ENCODE measurements at regions not wholly inside any gene's neighbourhood (a gene's known extent, or its start where the extent isn't known, plus 50 kb on each side); places are given as distances from the start of the nearest gene placed in this dataset.
A peak's percentile ranks its signal among the peaks of the same experiment; 100 is the strongest.
"Not testable (repeated sequence)": the region's sequence is repeated elsewhere in the genome, so short reads cannot be mapped to it uniquely, and the experiment has no call there.

- H3K9me3 Mint-ChIP-seq, result peaks cover 13% of the 10 kb centered on the region
- peaks cover 20% of the 10 kb centered on the region for H3K27me3 Mint-ChIP-seq (ENCODE audit: insufficient read depth, low read depth)
- H3K4me3 Mint-ChIP-seq, result peak overlapping the region; percentile 75
- Histone ChIP-seq H3F3A (ENCODE audit: low read depth) (peaks cover 5% of the 10 kb centered on the region), H3K9ac (no peak overlapping the region), H3K9me3 (ENCODE audit: low read depth) (no peaks in the 10 kb centered on the region), H3K4me3 (peak overlapping the region; percentile 41), H3K4me1 (peaks cover 7% of the 10 kb centered on the region), H3K4me2 (peak overlapping the region; percentile 70), H2AFZ (replicated peaks) (peak overlapping the region; percentile 50), H4K20me1 (ENCODE audit: low read depth) (no peaks in the 10 kb centered on the region), H3K27me3 (peaks cover 65% of the 10 kb centered on the region), H3K79me2 (ENCODE audit: low read depth) (no peaks in the 10 kb centered on the region), H3K36me3 (no peaks in the 10 kb centered on the region), H3K27ac (no peak overlapping the region)
- no peak overlapping the region for H3K27ac Mint-ChIP-seq
- no peaks in the 10 kb centered on the region for H3K36me3 Mint-ChIP-seq
- TF ChIP-seq EZH2 (IDR thresholded peaks at IDR 0.05) (peak; percentile 66), EZH2phosphoT487 (IDR thresholded peaks at IDR 0.05) (peak; percentile 24), CTCF (IDR thresholded peaks at IDR 0.05) (no peak)
- H3K4me1 Mint-ChIP-seq, result peaks cover 10% of the 10 kb centered on the region
- peak; percentile 39 for DNase-seq (ENCODE audit: low spot score)
These were observed 50.5 kb upstream of the TUBA3D start for GRCh38 chr2:131425231-131425941.

- Histone ChIP-seq H3K27me3 (peaks cover 65% of the 10 kb centered on the region), H3K4me1 (peaks cover 13% of the 10 kb centered on the region), H3K4me3 (peak overlapping the region; percentile 40), H2AFZ (replicated peaks) (peak overlapping the region; percentile 32), H3K4me2 (peak overlapping the region; percentile 49)
- not testable (repeated sequence) for H3F3A ChIP-seq (ENCODE audit: low read depth); H3K79me2 ChIP-seq (ENCODE audit: low read depth); H3K27ac Mint-ChIP-seq; H4K20me1 ChIP-seq (ENCODE audit: low read depth); H3K27ac ChIP-seq; H3K9ac ChIP-seq; H3K36me3 ChIP-seq; H3K36me3 Mint-ChIP-seq; H3K9me3 ChIP-seq (ENCODE audit: low read depth)
- Mint-ChIP-seq H3K4me3 (peak overlapping the region; percentile 81), H3K9me3 (peaks cover 13% of the 10 kb centered on the region), H3K4me1 (peaks cover 18% of the 10 kb centered on the region), H3K27me3 (ENCODE audit: insufficient read depth, low read depth) (peaks cover 20% of the 10 kb centered on the region)
- peak; percentile 20 for TF ChIP-seq EZH2 (IDR thresholded peaks at IDR 0.05)
- peak; percentile 33 for DNase-seq (ENCODE audit: low spot score)
These were observed 51.3 kb upstream of the TUBA3D start for GRCh38 chr2:131424605-131425114.

- not testable (repeated sequence) for H3K27ac Mint-ChIP-seq; H3K79me2 ChIP-seq (ENCODE audit: low read depth); H3K36me3 Mint-ChIP-seq; H3K4me3 ChIP-seq; H4K20me1 ChIP-seq (ENCODE audit: low read depth); H3K9me3 ChIP-seq (ENCODE audit: low read depth); H3K9ac ChIP-seq; H3K4me2 ChIP-seq; DNase-seq (ENCODE audit: low spot score); H3K4me3 Mint-ChIP-seq; H3K36me3 ChIP-seq; H3K27ac ChIP-seq; H2AFZ ChIP-seq (replicated peaks)
- Histone ChIP-seq H3K4me1 (peaks cover 22% of the 10 kb centered on the region), H3F3A (ENCODE audit: low read depth) (peaks cover 13% of the 10 kb centered on the region), H3K27me3 (peaks cover 39% of the 10 kb centered on the region)
- H3K4me1 Mint-ChIP-seq, result peaks cover 26% of the 10 kb centered on the region
- H3K9me3 Mint-ChIP-seq, result peaks cover 13% of the 10 kb centered on the region
- peaks cover 14% of the 10 kb centered on the region for H3K27me3 Mint-ChIP-seq (ENCODE audit: insufficient read depth, low read depth)
These were observed 55.2 kb upstream of the TUBA3D start for GRCh38 chr2:131420751-131421150.

GRCh38 chr2:131419441-131419840, 55.5 kb upstream of the RAB6D start:
- H3K9me3 Mint-ChIP-seq, result peaks cover 11% of the 10 kb centered on the region
- no peaks in the 10 kb centered on the region for H3K36me3 ChIP-seq
- no peak overlapping the region for H3K9ac ChIP-seq
- no peaks in the 10 kb centered on the region for H3K79me2 ChIP-seq (ENCODE audit: low read depth)
- no peak overlapping the region for H3K4me3 ChIP-seq
- peak overlapping the region; percentile 31 for H3K4me3 Mint-ChIP-seq
- no peak overlapping the region for H2AFZ ChIP-seq (replicated peaks)
- H4K20me1 ChIP-seq (ENCODE audit: low read depth), result no peaks in the 10 kb centered on the region
- TF ChIP-seq CTCF (IDR thresholded peaks at IDR 0.05), result no peak
- no peak for TF ChIP-seq EZH2 (IDR thresholded peaks at IDR 0.05)
- no peak for TF ChIP-seq EZH2phosphoT487 (IDR thresholded peaks at IDR 0.05)
- no peaks in the 10 kb centered on the region for H3K36me3 Mint-ChIP-seq
- H3K27ac ChIP-seq, result no peak overlapping the region
- H3K4me1 Mint-ChIP-seq, result peaks cover 22% of the 10 kb centered on the region
- H3K4me1 ChIP-seq, result peaks cover 22% of the 10 kb centered on the region
- H3F3A ChIP-seq (ENCODE audit: low read depth), result peaks cover 9% of the 10 kb centered on the region
- H3K27me3 ChIP-seq, result peaks cover 28% of the 10 kb centered on the region
- peak; percentile 87 for DNase-seq (ENCODE audit: low spot score)
- no peak overlapping the region for H3K27ac Mint-ChIP-seq
- peaks cover 7% of the 10 kb centered on the region for H3K27me3 Mint-ChIP-seq (ENCODE audit: insufficient read depth, low read depth)
- H3K9me3 ChIP-seq (ENCODE audit: low read depth), result no peaks in the 10 kb centered on the region
- peak overlapping the region; percentile 72 for H3K4me2 ChIP-seq

All from neural progenitor cell (in vitro differentiated cells).